Activated naive CD4-positive, alpha-beta T cell treated with anti-CD3 and anti-CD28 coated beads, Interleukin-2, amount 10 ng/mL, durations not matched to agents 7 days and 5 days (primary cell): ENCODE measurements at regions not wholly inside any gene's neighbourhood (a gene's known extent, or its start where the extent isn't known, plus 50 kb on each side); places are given as distances from the start of the nearest gene placed in this dataset.
"Not testable (repeated sequence)": the region's sequence is repeated elsewhere in the genome, so short reads cannot be mapped to it uniquely, and the experiment has no call there.

Experiments
- CTCF ChIA-PET: fragments of 350-600 bp; sonication (Branson Sonifier 250); formaldehyde crosslinking; loops from one replicate; lab custom pipeline; 2021; ENCODE audit warnings: antibody characterized with exemption; lab: Charles Lee
- DNase-seq: peaks from one replicate; pipeline ENCODE4 v3.0.0-alpha.2; 2020
- H3K27ac Mint-ChIP-seq: one replicate; pipeline ENCODE4 v1.8.0; 2021; ENCODE audit warnings: mild to moderate bottlenecking, moderate library complexity, mixed read lengths
- H3K27me3 Mint-ChIP-seq: one replicate; pipeline ENCODE4 v1.8.0; 2021; ENCODE audit warnings: mild to moderate bottlenecking, mixed read lengths
- H3K36me3 Mint-ChIP-seq: one replicate; pipeline ENCODE4 v1.8.0; 2021; ENCODE audit warnings: mixed read lengths
- H3K4me1 Mint-ChIP-seq: one replicate; pipeline ENCODE4 v1.8.0; 2021; ENCODE audit warnings: mixed read lengths
- H3K4me3 Mint-ChIP-seq: one replicate; pipeline ENCODE4 v1.8.0; 2021; ENCODE audit warnings: mild to moderate bottlenecking, moderate library complexity, mixed read lengths
- H3K9me3 Mint-ChIP-seq: one replicate; pipeline ENCODE4 v1.8.0; 2021; ENCODE audit warnings: mixed read lengths

DNA sequence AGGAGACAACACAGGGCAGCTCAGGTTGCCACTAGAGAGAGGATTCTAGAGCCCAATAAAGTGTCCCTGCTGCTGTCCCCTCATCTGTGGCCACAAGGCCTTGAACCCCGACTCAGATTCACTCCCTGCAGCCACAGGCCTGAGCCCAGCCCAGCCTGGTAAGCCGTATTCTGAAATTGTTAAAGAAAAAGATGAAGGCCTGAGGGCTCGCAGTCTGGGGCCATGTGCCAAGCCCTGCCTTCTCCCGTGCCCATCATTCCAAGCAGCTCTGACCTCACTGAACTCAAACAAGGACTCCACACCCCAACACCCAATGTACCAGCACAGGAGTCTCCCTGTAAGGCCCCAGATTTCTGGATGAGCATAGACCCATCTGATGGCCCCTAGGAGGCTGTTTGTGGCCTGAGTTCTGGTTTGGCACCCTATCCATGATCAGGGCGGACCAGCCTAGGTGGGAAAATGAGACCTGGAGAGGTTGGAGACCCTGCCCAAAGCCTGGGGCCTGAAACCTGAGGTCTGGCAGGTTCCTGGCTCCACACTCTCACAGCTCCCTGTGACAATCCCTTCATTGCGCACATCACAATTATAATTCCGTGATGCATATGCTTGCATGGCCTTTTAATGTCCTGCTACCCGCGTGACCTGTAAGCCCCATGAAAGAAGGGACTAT, 62.0 kb upstream of the TOP1 start:
- Mint-ChIP-seq H3K9me3 (no peaks in the 10 kb centered on the region), H3K27me3 (peaks cover 30% of the 10 kb centered on the region), H3K4me1 (peaks cover 18% of the 10 kb centered on the region), H3K36me3 (no peaks in the 10 kb centered on the region), H3K27ac (no peak overlapping the region), H3K4me3 (no peak overlapping the region)
- CTCF ChIA-PET = interaction anchor here (2.3 to 3.7 kb wide), 3 partner anchors 128 to 373 kb away, joined by 9 to 19 read pairs (median 12); partner anchors contain the start of gene LPIN3
- no peak for DNase-seq

DNA sequence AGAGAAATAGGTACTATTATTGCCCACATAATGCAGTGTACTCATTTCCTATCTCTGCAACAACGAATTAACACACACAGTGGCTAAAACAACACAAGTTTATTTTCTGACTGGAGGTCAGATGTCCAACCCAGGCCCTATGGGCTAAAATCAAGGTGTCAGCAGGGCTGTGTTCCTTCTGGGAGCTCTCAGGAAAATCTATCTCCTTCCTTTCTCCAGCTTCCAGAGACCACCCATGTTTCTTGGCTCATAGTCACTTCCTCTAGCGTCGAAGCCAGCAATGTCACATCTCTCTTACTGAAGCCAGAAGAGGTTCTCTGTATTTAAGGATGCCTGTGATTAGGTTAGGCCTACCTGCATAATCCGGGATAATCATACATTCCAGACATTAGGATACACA, 60.9 kb upstream of the TOP1 start:
- H3K9me3 Mint-ChIP-seq = no peaks in the 10 kb centered on the region

DNA sequence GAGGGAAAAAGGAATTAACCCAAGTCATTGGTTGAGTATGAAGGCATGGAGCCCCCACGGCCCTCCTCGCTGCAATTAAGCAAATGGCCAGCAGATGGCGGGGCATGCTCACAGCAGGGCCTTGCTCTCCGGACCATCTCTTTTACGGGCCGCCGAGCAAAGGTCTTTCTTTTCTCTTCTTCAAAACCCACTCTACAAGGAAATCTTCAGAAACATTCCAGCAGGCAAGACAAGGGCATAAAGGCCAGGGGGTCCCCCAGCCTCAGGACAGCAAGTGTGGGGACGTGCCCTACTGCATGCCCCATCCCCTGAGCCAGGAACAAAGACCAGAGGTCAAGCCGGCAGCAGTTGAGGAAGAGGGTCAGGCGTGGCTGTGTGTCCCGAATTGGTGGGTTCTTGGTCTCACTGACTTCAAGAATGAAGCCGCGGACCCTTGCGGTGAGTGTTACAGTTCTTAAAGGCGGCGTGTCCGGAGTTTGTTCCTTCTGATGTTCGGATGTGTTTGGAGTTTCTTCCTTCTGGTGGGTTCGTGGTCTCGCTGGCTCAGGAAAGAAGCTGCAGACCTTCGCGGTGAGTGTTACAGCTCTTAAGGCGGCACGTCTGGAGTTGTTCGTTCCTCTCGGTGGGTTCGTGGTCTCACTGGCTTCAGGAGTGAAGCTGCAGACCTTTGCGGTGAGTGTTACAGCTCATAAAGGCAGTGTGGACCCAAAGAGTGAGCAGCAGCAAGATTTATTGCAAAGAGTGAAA, 59.6 kb upstream of the TOP1 start:
- H3K36me3 Mint-ChIP-seq, H3K9me3 Mint-ChIP-seq, H3K27ac Mint-ChIP-seq: not testable (repeated sequence)
- peak; percentile 90 for DNase-seq
- peaks cover 11% of the 10 kb centered on the region for H3K4me1 Mint-ChIP-seq
- CTCF ChIA-PET = interaction anchor here (0.7 to 3.7 kb wide), 25 partner anchors 9 to 440 kb away, joined by 3 to 40 read pairs (median 4); partner anchors contain the start of gene LPIN3
- peak overlapping the region; percentile 63 for H3K4me3 Mint-ChIP-seq
- H3K27me3 Mint-ChIP-seq = peaks cover 43% of the 10 kb centered on the region

More for the DNA sequence above, 60.9 kb upstream of the TOP1 start:
- H3K4me1 Mint-ChIP-seq = peaks cover 11% of the 10 kb centered on the region
- H3K36me3 Mint-ChIP-seq = no peaks in the 10 kb centered on the region
- H3K27ac Mint-ChIP-seq = no peak overlapping the region
- peaks cover 36% of the 10 kb centered on the region for H3K27me3 Mint-ChIP-seq
- DNase-seq = no peak
- no peak overlapping the region for H3K4me3 Mint-ChIP-seq
- CTCF ChIA-PET = interaction anchor here (0.9 to 3.7 kb wide), 11 partner anchors 13 to 372 kb away, joined by 3 to 40 read pairs (median 4); partner anchors contain the start of gene LPIN3

DNA sequence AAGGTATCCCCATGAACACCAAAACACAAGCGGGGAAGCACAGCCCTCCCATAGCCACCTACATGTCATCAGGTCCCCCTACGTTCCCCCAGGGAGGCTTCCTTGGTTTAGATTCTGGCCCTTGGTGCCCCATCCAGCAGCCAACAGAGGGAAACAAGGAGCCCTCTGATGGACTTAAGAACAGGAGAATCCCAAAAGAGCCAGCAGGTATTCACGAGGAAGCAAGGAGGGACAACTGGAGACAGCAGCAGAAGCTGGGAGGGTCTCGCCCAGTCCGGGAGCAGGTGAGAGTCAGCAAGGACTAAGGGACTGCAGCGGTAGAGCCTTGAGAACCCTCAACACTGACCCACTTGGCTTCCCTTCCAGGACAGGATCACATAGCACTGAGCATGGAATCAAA, 58.4 kb upstream of the TOP1 start:
- Mint-ChIP-seq H3K27ac (no peak overlapping the region), H3K9me3 (no peaks in the 10 kb centered on the region), H3K4me1 (peaks cover 11% of the 10 kb centered on the region), H3K4me3 (no peak overlapping the region), H3K36me3 (no peaks in the 10 kb centered on the region), H3K27me3 (peaks cover 52% of the 10 kb centered on the region)
- CTCF ChIA-PET = interaction anchor here (1.6 to 3.2 kb wide), 3 partner anchors 21 to 125 kb away, joined by 5 to 40 read pairs (median 21); no protein-coding TSS in a partner anchor
- no peak for DNase-seq

DNA sequence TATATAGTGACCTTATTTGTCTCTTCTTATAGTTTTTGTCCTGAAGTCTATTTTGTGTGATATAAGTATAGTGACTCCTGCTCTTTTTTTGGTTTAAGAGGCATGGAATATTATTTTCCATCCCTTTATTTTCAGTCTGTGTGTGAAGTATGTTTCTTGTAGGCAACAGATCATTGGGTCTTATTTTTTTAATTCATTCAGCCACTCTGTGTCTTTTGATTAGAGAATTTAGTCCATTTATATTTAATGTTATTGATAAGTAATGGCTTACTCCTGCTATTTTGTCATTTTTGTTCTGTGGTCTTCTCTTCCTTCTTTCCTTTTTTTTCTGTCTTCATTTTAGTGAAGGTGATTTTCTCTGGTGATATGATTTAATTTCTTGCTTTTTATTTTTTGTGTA, 51.4 kb upstream of the TOP1 start:
- no peak overlapping the region for H3K27ac Mint-ChIP-seq
- CTCF ChIA-PET = interaction anchor here (1.3 kb wide), 1 partner anchor 8 kb away, joined by 3 read pairs; no protein-coding TSS in a partner anchor
- no peaks in the 10 kb centered on the region for H3K4me1 Mint-ChIP-seq
- H3K9me3 Mint-ChIP-seq = peaks cover 18% of the 10 kb centered on the region
- no peak overlapping the region for H3K4me3 Mint-ChIP-seq
- peaks cover 61% of the 10 kb centered on the region for H3K27me3 Mint-ChIP-seq
- H3K36me3 Mint-ChIP-seq = peaks cover 13% of the 10 kb centered on the region
- no peak for DNase-seq

DNA sequence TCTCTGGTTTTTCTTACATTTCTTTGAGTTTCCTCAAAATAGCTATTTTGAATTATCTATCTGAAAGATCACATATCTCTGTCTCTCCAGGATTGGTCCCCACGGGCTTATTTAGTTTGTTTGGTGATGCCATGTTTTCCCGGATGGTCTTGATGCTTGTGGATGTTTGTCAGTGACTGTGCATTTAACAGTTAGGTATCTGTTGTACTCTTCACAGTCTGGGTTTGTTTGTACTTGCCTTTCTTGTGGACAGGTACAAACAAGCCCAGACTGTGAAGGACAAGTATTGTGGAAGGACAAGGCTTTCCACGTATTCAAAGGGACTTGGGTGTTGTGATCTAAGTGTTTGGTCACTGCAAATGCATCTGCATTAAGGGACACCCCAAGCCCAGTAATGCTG, 49.9 kb upstream of the TOP1 start:
- H3K27me3 Mint-ChIP-seq = peaks cover 51% of the 10 kb centered on the region
- DNase-seq = no peak
- no peak overlapping the region for H3K4me3 Mint-ChIP-seq
- H3K36me3 Mint-ChIP-seq = peaks cover 13% of the 10 kb centered on the region
- CTCF ChIA-PET = interaction anchor here (0.7 to 1.3 kb wide), 3 partner anchors 9 to 12 kb away, joined by 3 to 5 read pairs (median 3); no protein-coding TSS in a partner anchor
- peaks cover 18% of the 10 kb centered on the region for H3K9me3 Mint-ChIP-seq
- H3K4me1 Mint-ChIP-seq = no peaks in the 10 kb centered on the region
- H3K27ac Mint-ChIP-seq = no peak overlapping the region
